HG03045 (cell line): ENCODE measurements at regions not wholly inside any gene's neighbourhood (a gene's known extent, or its start where the extent isn't known, plus 50 kb on each side); places are given as distances from the start of the nearest gene placed in this dataset.

Experiments
- ATAC-seq: cut with Tn5 transposase; IDR thresholded peaks from one replicate; pipeline ENCODE4 v1.9.1; 2021; ENCODE audit warnings: mild to moderate bottlenecking, moderate library complexity; ENCODE audit not compliant: unreplicated experiment

- no peak for ATAC-seq
These were observed 138.8 kb downstream of the GABRG1 start for GRCh38 chr4:45985038-45985437.

GRCh38 chr4:45971108-45971507 is 152.7 kb downstream of the GABRG1 start:
- ATAC-seq, result no peak

DNA sequence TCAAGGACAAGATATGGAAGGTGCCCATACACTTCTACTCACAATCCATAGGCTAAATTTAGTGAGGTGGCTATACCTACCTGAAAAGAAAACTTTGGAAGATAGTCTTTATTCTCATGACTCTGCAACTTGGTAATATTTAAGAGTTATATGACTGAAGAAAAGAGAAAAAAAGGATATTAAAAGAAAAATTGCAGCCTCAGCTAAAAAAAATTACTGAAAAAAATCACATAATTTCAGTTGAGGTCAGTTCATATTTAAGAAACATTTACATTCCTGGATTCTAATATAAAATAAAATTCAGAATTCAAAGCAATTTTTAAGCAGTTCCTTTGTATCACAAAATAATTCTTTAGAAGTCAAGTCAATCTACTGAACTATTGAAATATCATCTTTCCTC is 166.5 kb downstream of the GABRG1 start:
- ATAC-seq, result no peak

- no peak for ATAC-seq
These were observed 169.6 kb downstream of the GABRG1 start for GRCh38 chr4:45954276-45954675.

- no peak for ATAC-seq
These were observed 172.7 kb downstream of the GABRG1 start for GRCh38 chr4:45951153-45951552.

DNA sequence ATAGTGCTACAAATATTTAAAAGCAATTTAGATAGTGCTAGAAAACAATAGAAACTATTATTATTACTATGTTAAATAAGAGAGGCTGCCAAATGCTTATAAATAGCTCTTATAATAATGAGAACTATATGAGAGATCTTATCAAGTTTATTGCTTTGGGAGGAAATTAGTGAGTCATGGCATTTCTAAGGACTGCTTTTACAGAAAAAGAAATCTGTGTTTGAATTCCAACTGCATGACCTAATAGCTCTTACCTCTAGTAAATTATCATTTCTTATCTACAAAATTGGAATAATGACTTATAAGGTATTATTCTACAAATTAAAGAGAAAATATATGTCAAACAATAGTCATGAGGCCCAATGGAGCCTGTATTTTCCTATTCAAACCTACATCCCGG is 177.2 kb downstream of the GABRG1 start:
- ATAC-seq, result no peak

DNA sequence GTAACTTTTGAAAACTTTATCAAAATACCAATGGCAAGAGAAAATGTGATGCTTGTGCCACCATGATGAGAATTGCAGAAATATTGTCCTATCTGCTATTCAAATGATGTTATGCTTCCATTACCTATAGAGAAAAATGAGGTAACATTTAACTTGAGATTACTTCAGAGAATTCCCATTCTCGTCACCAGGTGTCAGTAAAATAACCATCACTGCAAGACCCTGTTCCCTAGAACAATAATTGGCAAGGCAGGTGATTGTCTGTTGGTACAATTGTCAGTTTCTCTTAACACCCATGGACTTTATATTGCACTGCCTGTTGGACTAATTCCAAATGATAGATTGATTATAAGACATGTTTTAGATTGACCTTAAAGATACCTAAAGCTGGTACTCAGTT is 179.9 kb downstream of the GABRG1 start:
- ATAC-seq, result no peak

DNA sequence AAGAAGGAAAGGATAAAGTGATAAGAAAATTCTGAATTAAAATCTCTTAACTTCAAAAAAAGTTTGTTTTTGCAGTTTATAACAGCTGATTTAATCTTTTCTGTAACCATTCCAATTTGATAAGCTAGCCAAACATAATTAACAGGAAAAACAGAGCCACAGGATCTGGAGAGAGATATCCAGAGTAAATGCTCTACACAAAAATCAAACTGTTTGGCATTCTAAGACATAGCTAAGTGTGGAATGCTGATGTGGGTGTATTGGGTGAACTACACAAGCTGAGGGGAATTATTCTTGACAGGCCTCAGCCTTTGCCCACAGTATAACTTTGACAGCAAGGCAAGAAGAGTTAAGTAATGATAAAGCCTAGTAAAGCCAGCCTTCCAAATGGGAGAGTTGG is 184.8 kb downstream of the GABRG1 start:
- ATAC-seq, result no peak

GRCh38 chr4:45931154-45931553 is 192.7 kb downstream of the GABRG1 start:
- ATAC-seq, result no peak

- ATAC-seq, result no peak
These were observed 196.2 kb downstream of the GABRG1 start for GRCh38 chr4:45927641-45928040.

- no peak for ATAC-seq
These were observed 198.0 kb downstream of the GABRG1 start for GRCh38 chr4:45925809-45926208.

GRCh38 chr4:45920861-45921260 is 203.0 kb downstream of the GABRG1 start:
- no peak for ATAC-seq

DNA sequence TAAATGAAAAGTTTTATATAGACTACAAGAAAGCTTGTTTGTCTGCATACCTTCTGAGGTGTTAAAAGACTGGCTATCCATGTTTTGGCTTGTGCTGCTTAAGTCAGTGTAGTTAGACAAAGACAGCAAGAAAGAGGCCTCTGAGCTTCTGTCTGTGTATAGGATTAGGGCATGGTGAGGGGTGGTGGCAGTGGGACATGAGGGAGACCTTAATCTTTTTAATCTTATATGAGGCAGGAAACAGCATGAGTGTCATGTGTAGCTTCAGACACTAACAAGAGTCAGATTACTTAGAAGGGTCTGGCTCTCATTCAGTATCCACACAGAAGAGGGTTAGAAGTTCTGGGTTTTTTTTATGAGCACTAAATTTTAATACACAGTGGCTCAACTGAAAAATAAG is 213.3 kb downstream of the GABRG1 start:
- ATAC-seq, result no peak

- no peak for ATAC-seq
These were observed 225.8 kb downstream of the GABRG1 start for GRCh38 chr4:45897946-45898585.

- ATAC-seq, result no peak
These were observed 240.4 kb downstream of the GABRG1 start for GRCh38 chr4:45883421-45883820.

- no peak for ATAC-seq
These were observed 247.5 kb downstream of the GABRG1 start for GRCh38 chr4:45876235-45876890.

DNA sequence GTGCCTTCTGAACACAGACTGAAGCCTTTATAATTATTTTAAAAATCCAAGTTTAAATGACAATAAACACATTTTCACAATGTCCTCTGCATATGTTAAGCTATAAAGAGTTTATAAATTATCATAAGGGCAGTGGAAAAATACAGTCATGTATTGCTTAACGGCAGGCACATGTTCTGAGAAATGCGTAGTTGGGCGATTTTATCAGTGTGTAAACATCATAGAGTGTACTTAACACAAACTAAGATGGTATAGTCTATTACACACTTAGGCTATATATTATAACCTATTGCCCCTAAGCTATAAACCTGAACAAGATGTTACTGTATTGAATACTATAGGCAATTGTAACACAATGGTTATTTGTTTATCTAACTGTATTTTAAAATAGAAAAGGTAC is 254.7 kb downstream of the GABRG1 start:
- no peak for ATAC-seq

- ATAC-seq, result no peak
These were observed 258.1 kb downstream of the GABRG1 start for GRCh38 chr4:45865781-45866180.

DNA sequence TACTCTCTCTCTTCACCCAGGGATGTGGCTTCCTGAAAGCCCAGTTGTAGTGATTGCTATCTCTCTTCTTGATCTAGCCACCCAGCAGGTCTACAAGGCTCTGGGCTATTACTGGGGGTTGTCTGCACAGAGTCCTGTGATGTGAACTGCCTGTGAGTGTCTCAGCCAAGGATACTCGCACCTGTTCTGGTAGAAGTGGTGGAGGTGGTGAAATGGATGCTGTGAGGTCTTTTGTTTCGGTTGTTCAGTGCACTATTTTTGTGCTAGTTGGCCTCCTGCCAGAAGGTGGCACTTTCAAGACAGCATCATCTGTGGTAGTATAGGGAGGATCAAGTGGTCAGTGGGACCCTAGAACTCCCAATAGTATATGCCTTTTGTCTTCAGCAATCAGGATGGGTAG is 268.0 kb downstream of the GABRG1 start:
- ATAC-seq, result no peak

DNA sequence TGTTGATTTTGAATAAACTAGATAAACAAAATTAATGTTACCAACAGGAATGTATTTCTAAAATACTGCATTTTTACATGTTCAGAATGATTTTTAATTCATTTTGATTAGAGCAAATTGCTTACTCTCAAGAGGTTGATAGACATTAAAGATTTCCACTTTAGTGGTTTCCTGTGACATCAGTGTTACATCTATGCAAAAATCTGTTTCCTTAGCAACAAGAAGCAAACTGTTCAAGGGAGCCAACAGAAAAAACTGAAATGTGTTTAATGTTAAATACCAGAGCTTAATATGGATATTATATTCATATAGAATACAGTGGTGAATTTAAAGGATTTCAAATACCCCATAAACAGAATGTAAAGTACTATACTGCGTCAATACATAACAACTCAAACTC is 277.8 kb downstream of the GABRG1 start:
- ATAC-seq, result no peak

GRCh38 chr4:45841791-45842190 is 282.1 kb downstream of the GABRG1 start:
- ATAC-seq, result no peak

DNA sequence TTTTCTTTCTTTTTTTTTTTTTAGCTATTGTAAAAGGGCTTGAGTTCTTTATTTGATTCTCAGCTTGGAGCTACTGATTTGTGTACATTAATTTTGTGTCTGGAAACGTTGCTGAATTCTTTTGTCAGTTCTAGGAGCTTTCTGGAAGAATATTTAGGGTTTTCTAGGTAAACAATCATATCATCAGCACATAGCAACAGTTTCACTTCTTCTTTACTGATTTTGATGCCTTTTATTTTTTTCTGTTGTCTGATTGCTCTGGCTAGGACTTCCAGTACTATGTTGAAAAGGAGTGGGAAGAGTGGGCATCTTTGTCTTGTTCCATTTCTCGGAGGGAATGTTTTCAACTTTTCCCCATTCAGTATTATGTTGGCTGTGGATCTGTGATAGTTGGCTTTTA is 292.2 kb downstream of the GABRG1 start:
- ATAC-seq, result no peak

- ATAC-seq, result no peak
These were observed 319.9 kb downstream of the GABRG1 start for GRCh38 chr4:45803994-45804393.
